Muscle layer of colon (tissue), 2 donors: ENCODE measurements at regions not wholly inside any gene's neighbourhood (a gene's known extent, or its start where the extent isn't known, plus 50 kb on each side); places are given as distances from the start of the nearest gene placed in this dataset.
"Not testable (repeated sequence)": the region's sequence is repeated elsewhere in the genome, so short reads cannot be mapped to it uniquely, and the experiment has no call there.

Experiments
- H3K27ac ChIP-seq: one replicate; pipeline ENCODE4 v1.7.0; 2013; ENCODE audit warnings: low read depth, mild to moderate bottlenecking, low read length, moderate library complexity
- H3K27me3 ChIP-seq, 2 donors: one replicate each; pipeline ENCODE4 v1.7.0; 2013; ENCODE audit warnings: low read length in 2 of 2, mild to moderate bottlenecking in 2 of 2; ENCODE audit not compliant: insufficient read depth in 2 of 2, control insufficient read depth in 1 of 2
- H3K36me3 ChIP-seq: one replicate; pipeline ENCODE4 v1.7.0; 2013; ENCODE audit warnings: mild to moderate bottlenecking, low read length; ENCODE audit not compliant: insufficient read depth
- H3K4me1 ChIP-seq: one replicate; pipeline ENCODE4 v1.7.0; 2013; ENCODE audit warnings: mild to moderate bottlenecking, low read length; ENCODE audit not compliant: insufficient read depth
- H3K4me3 ChIP-seq, 2 donors: one replicate each; pipeline ENCODE4 v1.7.0; 2013; ENCODE audit warnings: low read length in 2 of 2, low read depth in 1 of 2, mild to moderate bottlenecking in 1 of 2, moderate library complexity in 1 of 2
- H3K9ac ChIP-seq: one replicate; pipeline ENCODE4 v1.7.0; 2013; ENCODE audit warnings: low read length
- H3K9me3 ChIP-seq: one replicate; pipeline ENCODE4 v1.7.0; 2013; ENCODE audit warnings: mild to moderate bottlenecking, low read length
- donor health status: abdominal sarcoma.
- donor health status: Adenocarcinoma of cecum.

DNA sequence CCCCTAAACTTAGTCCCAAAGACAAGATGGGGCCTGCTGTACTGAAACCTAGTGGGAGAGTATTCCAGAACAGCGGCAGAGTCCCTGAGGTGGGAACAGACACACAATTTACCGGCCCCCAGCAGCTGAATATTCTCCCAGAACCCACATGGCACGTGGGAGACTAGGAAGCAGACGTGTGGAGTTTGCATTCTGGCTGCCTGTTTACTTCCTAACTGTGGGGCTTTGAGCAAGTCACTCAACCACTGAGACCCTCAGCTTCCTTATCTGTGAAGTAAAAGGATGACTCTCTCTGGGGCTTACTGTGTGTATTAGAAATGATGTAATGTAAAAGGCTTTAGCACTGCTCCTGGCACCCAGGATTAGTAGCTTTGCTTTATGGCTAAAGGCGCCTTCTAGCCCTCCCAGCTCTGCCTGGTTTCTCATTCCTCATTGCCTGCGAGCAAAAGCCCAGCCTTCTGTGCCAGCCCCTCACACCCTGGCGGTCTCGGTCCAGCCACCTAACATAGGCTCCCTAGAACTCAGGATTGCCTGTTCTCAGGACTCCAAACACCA, 353.1 kb downstream of the CDC5L start:
- H3K4me3 ChIP-seq = no peak overlapping the region
- no peak overlapping the region for H3K27ac ChIP-seq
- H3K36me3 ChIP-seq = no peaks in the 10 kb centered on the region
- H3K27me3 ChIP-seq = no peaks in the 10 kb centered on the region
- peaks cover 15% of the 10 kb centered on the region for H3K4me1 ChIP-seq
- H3K9me3 ChIP-seq = no peaks in the 10 kb centered on the region
- no peak overlapping the region for H3K9ac ChIP-seq

- peaks cover 15% of the 10 kb centered on the region for H3K4me1 ChIP-seq
- no peak overlapping the region for H3K9ac ChIP-seq
- H3K36me3 ChIP-seq = no peaks in the 10 kb centered on the region
- no peaks in the 10 kb centered on the region for H3K27me3 ChIP-seq
- no peaks in the 10 kb centered on the region for H3K9me3 ChIP-seq
- H3K4me3 ChIP-seq = no peak overlapping the region
- H3K27ac ChIP-seq = no peak overlapping the region
Measured at GRCh38 chr6:44742201-44742600, 354.7 kb downstream of the CDC5L start.

GRCh38 chr6:44742828-44743372, 355.4 kb downstream of the CDC5L start:
- Histone ChIP-seq H3K9ac (no peak overlapping the region), H3K36me3 (no peaks in the 10 kb centered on the region), H3K9me3 (no peaks in the 10 kb centered on the region), H3K4me1 (peaks cover 10% of the 10 kb centered on the region), H3K27me3 (no peaks in the 10 kb centered on the region), H3K27ac (no peak overlapping the region), H3K4me3 (no peak overlapping the region)

DNA sequence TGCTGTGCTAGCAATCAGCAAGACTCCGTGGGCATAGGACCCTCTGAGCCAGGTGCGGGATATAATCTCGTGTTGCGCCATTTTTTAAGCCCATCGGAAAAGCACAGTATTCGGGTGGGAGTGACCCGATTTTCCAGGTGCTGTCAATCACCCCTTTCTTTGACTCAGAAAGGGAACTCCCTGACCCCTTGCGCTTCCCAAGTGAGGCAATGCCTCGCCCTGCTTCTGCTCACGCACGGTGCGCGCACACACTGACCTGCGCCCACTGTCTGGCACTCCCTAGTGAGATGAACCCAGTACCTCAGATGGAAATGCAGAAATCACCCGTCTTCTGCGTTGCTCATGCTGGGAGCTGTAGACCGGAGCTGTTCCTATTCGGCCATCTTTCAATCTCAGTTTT, 372.6 kb downstream of the CDC5L start:
- not testable (repeated sequence) for H3K4me3 ChIP-seq, H3K4me1 ChIP-seq, H3K27me3 ChIP-seq, H3K27ac ChIP-seq, H3K36me3 ChIP-seq, H3K9me3 ChIP-seq, H3K9ac ChIP-seq

DNA sequence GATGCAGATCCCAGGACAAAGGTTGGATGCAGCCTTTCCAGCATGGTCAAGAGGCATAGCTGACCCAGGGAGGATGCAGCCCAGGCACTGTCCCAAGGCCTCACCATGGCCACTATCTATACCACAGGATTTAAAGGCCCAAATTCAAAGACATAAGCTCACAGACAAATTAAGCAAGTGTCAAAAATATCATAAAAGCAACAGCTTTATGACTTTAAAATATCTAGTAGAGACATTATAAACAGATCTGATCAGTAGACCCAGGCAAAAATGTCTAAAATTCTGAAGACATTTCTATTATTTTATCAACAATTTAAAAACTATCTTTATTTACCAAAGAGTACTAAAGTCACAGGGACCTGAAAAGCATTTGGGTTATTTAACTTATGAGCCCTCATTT, 373.5 kb downstream of the CDC5L start:
- Histone ChIP-seq H3K4me1 (no peaks in the 10 kb centered on the region), H3K27ac (no peak overlapping the region), H3K9me3 (no peaks in the 10 kb centered on the region), H3K36me3 (no peaks in the 10 kb centered on the region), H3K9ac (no peak overlapping the region), H3K4me3 (no peak overlapping the region), H3K27me3 (no peaks in the 10 kb centered on the region)

- Histone ChIP-seq H3K36me3 (no peaks in the 10 kb centered on the region), H3K27ac (no peak overlapping the region), H3K9me3 (no peaks in the 10 kb centered on the region), H3K27me3 (no peaks in the 10 kb centered on the region), H3K4me1 (no peaks in the 10 kb centered on the region), H3K9ac (no peak overlapping the region), H3K4me3 (no peak overlapping the region)
Measured at GRCh38 chr6:44762496-44762895, 375.0 kb downstream of the CDC5L start.

GRCh38 chr6:44771647-44772415, 384.3 kb downstream of the CDC5L start:
- Histone ChIP-seq H3K27me3 (no peaks in the 10 kb centered on the region), H3K9ac (no peak overlapping the region), H3K9me3 (no peaks in the 10 kb centered on the region), H3K27ac (no peak overlapping the region), H3K4me1 (no peaks in the 10 kb centered on the region), H3K36me3 (no peaks in the 10 kb centered on the region), H3K4me3 (no peak overlapping the region)

- no peaks in the 10 kb centered on the region for H3K9me3 ChIP-seq
- no peaks in the 10 kb centered on the region for H3K4me1 ChIP-seq
- no peaks in the 10 kb centered on the region for H3K27me3 ChIP-seq
- no peaks in the 10 kb centered on the region for H3K36me3 ChIP-seq
- no peak overlapping the region for H3K27ac ChIP-seq
- no peak overlapping the region for H3K4me3 ChIP-seq
- H3K9ac ChIP-seq = no peak overlapping the region
Measured at GRCh38 chr6:44772838-44773237, 385.3 kb downstream of the CDC5L start.

DNA sequence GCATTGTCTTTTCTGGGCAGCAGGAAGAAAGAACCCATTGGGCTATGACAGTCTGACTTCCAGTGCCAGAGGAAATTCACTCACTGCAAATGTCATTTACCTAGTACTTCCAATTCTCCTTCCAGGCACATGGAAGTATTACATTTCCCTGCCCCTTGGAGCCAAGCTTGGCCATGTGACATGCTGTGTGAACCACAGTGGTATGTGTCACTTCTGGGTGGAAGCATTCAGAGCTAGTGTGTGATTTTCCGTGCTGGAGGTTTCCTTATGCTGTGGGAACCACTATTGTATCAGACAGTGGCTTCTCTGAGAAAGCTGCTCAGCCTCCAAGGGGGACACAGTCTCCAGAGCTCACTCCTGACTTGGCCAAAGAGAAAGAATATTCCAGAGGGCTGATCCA, 387.6 kb downstream of the CDC5L start:
- Histone ChIP-seq H3K36me3 (no peaks in the 10 kb centered on the region), H3K4me3 (no peak overlapping the region), H3K27ac (no peak overlapping the region), H3K27me3 (no peaks in the 10 kb centered on the region), H3K9me3 (no peaks in the 10 kb centered on the region), H3K4me1 (no peaks in the 10 kb centered on the region), H3K9ac (no peak overlapping the region)

DNA sequence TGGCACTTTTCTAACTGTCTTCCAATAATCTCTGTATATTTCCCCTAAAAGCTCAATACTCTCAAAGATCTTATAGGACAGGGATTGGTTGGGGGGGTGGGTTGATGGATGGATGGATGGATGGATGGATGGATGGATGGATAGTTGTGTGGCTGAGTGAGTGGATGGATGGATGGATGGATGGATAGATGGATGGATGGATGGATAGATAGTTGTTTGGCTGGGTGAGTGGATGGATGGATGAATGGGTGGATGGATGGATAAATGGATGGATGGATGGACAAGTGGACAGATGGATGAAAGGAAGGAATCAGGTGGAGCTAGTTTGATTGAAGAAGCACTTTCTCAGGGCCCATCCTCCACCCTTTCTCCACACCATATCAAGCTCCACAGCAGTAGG, 388.8 kb downstream of the CDC5L start:
- Histone ChIP-seq H3K4me1 (no peaks in the 10 kb centered on the region), H3K36me3 (no peaks in the 10 kb centered on the region), H3K27me3 (no peaks in the 10 kb centered on the region), H3K9ac (no peak overlapping the region), H3K27ac (no peak overlapping the region), H3K9me3 (no peaks in the 10 kb centered on the region), H3K4me3 (no peak overlapping the region)

- H3K27ac ChIP-seq = no peak overlapping the region
- H3K27me3 ChIP-seq = no peaks in the 10 kb centered on the region
- H3K4me1 ChIP-seq = no peaks in the 10 kb centered on the region
- no peak overlapping the region for H3K9ac ChIP-seq
- H3K9me3 ChIP-seq = no peaks in the 10 kb centered on the region
- H3K36me3 ChIP-seq = no peaks in the 10 kb centered on the region
- no peak overlapping the region for H3K4me3 ChIP-seq
Measured at GRCh38 chr6:44778513-44778912, 391.0 kb downstream of the CDC5L start.
